ENCODE measurements at regions not wholly inside any gene's neighbourhood (a gene's known extent, or its start where the extent isn't known, plus 50 kb on each side); places are given as distances from the start of the nearest gene placed in this dataset.

GRCh38 chr13:74084375-74084935, 49.7 kb downstream of the KLF12 start:
- DNase-seq, result peak in 1 of 51 donors; percentile 11

DNA sequence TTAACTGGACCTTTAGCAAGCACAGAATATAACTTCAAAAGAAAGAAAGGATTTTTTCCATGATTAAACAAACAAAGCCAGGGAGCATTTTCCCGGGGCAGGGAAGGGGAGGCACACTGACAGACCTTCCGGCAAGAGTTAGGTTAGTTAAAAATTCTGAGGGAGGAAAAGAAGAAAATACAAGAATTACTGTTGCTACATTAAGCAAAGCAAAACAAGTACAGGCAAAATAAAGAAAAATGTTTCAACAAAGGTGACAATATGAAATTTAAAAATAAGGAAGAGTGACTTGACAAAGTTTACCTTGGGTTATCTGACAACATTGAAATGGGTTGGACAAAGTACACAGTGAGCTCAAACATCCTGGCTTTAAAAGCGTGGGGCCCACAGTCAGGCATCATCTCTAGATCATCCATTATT, 51.5 kb downstream of the KLF12 start:
- no peak for DNase-seq

DNA sequence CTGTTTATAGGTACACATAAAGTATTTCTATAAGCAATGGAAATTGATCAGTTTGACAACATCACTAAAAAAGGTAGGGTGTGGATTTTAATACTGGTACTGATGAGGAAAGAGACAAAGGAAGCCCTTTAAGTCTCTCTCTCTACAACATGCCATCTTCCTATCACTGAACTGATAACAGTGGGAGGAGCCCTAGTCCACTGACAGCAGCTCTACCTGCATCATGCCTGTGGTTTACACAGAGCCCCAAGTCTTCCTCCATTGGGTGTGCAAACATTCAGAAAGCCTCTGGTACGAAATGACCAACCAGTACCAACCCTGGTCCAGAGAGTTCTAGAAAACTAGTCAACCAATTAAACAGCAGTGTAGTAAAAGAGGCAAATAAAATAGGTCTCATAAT, 53.4 kb downstream of the KLF12 start:
- DNase-seq, result no peak

DNA sequence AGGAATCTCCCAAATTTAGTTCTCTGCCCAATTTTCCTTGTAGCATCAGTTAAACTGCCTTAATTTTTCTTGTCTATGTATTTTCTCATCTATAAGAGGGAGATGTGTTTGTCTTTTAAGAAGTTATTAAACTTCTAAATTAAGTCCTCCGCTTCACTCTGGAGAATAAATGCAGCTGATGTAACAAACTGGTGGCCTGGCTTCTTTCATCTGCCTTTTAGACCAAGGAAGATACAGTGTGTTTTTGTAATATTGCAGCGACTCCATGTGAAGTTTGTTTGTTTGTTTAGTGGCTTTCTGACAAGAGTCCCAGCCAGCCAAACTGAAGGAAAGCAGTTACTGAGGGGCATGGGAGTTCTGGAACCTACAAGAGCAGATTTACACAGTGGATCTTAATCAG, 56.4 kb downstream of the KLF12 start:
- no peak for DNase-seq

- DNase-seq, result no peak
Measured at GRCh38 chr13:74077375-74077774, 56.8 kb downstream of the KLF12 start.

DNA sequence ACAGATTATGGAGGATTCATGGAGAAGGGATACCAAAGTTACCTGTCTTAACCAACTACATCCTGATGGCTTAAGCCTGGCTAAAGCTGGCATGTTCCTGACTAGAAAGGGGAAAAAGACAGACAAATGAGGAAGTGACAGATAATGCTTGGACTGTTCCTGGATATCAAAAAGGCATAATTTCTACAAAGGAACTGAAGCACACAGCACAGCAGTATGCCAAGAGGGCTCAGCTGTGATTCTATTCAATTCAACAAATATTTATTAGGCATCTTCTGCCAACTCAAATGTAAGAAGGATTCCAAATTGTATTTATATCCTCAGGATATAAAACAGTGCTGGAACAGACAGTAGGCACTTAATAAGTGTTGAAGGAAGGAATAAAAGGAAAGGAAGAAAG, 59.5 kb downstream of the KLF12 start:
- DNase-seq, result no peak

- DNase-seq, result no peak
Measured at GRCh38 chr13:74073274-74073673, 60.9 kb downstream of the KLF12 start.

GRCh38 chr13:74070513-74070912, 63.7 kb downstream of the KLF12 start:
- no peak for DNase-seq

DNA sequence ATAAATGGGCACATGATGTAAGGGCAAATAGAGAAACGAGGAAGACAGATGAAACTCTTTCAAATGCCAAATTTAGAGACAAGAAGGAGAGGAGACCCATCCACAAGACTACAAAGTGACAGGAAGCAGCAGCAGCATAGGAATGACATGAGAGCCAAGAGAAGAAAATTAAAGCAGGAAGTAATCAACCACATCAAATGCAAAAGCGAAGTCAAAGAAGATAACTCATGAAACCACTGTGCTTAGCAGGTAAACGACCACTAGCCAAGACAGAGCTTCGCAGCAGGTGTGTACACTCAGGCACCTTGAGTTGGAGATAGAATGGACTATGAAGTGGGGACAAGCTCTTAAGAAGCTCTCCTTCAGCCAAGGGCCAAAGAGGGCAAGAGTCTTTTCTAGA, 64.1 kb downstream of the KLF12 start:
- DNase-seq, result no peak

DNA sequence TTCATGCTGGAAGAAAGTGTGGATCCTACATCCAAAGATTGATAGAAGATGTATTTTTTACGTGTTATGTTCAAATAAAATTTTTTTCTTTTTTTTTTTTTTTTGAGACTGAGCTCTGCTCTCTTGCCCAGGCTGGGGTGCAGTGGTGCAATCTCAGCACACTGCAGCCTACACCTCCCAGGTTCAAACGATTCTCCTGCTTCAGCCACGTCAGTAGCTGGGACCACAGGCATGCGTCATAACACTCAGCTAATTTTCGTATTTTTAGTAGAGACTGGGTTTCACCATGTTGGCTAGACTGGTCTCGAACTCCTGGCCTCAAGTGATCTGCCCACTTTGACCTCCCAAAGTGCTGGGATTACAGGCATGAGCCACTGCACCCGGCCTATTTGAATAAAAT, 65.7 kb downstream of the KLF12 start:
- no peak for DNase-seq

- DNase-seq, result no peak
Measured at GRCh38 chr13:74067818-74068217, 66.4 kb downstream of the KLF12 start.

DNA sequence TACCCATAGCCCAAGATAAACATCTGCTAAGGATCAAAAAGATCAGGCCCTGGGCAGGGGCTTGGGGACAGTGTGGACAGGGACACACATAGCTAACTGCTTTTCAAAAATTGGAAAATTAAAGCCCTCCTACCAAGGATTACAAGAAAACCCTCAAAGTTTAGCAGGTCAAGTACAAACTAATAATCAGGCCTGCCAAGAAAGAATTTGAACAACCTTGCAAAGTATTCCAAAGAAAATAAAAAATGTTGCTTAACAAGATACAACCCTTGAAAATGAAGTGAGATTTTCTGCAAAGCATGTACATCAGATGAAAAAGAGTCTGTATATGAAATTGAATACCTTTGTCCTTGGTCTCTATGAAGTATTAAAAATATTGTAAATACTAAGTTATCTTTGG, 67.3 kb downstream of the KLF12 start:
- DNase-seq, result no peak

GRCh38 chr13:74064805-74065312, 69.3 kb downstream of the KLF12 start:
- no peak for DNase-seq

DNA sequence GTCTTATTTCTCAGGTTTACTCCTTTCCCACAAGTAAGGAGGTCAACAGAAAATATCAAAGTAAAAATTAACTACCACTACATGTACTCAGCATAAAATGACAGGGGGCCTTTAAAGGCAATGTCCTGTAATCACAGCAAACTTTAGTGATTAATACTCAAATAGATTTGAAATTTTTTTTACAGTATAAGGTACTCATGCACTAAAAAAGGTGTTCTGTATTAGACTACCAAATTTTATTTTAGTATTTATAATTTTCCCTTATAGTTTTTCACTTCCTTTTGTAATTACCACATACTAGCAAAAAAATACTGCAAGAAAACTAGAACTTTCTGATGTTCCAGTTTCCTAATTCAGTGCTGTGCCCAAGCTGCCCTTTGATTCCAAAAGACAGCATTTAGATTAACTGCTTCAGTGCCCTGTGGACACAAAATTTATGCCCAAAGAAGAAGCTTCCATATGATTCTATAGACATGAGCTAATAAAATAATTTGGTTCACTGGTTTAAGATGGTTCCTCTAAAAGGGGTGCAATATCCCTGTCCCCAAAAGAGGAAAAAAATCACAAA, 70.6 kb downstream of the KLF12 start:
- DNase-seq, result no peak

GRCh38 chr13:74062933-74063332, 71.3 kb downstream of the KLF12 start:
- peak in 17 of 51 donors; percentile 4 to 66 (median 21) for DNase-seq

DNA sequence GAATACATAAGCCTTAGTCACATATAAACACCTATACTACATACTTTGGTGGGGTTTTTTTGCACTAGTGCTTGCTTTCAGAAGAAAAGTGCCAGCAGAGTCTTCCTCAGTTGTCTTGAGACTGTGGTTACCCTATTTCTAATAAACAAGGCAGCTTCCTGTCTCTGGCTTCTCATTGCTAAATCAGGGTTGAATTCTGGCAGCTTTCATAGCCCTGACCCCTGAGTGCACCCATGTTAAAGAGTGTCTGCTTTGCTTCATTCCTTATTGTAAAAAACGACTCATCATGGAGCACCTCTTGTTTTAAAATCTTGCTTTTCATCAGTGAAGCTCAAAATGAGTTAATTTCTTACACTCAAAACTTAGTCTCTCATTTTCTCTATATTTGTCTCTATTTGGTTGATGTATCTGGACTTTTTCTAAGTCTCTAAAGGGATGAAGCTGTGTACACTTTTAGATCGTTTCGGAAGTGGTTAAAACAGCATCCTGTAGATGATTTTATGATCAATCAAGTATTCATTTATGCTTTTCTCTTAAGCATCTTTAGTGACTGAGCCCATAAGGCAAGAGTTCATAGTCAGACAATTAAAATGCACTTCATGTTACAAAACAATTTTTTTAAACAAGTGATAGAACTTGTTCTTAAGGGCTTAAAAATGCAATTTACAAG, 72.1 kb downstream of the KLF12 start:
- peak in 1 of 51 donors; percentile 6 for DNase-seq

DNA sequence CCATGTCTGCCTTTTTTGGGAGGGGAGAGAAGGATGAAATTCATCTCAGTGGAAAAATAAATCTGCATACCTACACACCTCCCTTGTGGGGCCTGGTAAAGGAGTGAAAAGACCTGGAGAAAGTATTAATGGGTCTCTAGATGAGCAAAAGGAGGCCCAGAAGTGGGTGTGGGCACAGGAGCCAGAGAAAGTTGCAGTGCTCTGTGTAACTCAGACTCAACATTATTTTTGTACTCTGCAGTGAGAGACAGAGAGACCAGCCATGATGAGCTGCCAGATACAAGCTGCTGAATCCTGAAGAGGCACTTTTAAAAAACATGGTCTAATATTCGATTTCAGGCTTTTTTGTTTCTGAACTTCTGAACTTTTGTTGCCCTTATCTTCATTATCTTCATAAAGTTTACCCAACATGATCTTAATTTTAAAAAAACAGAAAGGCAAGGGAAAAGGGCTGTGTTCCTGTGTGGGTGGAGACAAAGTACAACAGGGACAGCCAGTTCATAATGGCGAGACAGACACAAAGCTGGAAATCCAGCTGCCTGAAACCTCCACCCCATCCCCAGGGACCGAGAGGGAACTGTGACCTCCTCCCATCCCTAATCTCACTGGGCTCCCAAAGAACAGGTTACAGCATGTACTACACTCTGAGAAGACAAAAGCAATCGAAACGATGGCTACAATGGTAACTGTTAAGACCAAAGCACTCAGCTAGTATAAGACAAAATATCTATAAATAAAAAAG, 77.2 kb downstream of the KLF12 start:
- DNase-seq, result no peak

- DNase-seq, result no peak
Measured at GRCh38 chr13:74052402-74052928, 81.7 kb downstream of the KLF12 start.

DNA sequence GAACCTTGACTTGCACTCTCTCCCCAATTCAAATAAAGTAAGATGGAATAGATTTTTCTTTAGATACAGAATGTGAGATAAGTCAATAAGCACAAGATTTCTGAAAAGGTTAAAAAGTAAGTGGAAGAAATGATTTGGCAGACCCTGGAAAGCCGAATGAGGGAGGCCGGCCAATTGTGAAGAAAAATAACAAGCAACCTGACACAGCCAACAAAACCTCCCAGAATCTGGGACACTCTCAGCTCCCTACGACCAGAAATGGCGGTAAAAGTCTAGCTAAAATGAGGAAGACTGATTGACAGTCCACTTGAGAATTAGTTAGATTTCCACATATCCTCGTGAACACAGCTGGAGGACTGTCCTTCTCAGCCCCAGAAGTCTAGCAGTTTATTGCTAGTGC, 85.4 kb downstream of the KLF12 start:
- DNase-seq, result no peak

DNA sequence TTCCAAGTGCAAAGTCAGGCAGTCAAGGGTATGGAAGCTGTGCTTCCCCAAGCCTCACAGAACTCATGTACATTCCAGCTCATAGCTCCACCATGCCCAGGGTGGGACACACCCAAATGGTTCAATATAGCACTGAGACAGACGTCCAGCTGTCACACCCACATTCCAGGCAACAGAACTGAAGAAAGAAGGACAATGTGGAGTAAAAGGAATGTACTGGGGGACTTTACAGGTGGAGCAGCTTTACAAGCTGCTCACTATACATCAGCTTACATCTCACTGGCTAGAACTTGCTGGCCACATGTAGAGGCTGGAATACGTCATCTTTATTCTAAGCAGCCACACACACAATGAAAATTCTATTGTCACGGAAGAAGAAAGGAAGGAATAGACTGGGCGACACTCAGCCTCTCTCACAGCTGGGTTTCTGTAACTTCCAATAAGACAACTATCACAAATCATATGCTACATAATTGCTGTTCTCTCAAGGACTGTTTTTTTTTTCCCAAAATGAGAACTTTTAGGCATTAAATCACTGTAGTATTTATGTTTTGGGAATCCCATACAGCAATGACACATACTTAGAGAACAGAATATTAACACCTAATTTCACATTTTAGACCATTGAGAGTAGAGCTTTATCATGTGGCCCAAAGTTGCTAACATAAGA, 86.1 kb downstream of the KLF12 start:
- no peak for DNase-seq

DNA sequence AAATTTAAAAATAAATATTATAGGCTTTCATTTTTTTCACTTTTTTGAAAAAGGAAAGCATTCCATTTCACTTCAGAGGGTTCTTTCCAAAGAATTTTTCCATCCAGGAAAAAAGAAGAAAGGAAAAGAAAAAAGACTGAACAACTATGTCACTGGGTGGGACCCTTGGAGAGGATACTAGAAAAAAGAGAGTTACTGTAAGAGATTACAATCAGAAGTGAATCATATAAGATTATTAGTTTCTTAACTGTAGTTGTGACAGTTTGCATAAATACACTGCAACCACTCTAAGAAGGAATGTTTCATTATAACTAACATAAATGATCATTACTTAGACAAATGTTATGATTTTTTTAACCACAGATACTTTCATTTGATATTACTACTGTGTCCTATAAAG, 87.8 kb downstream of the KLF12 start:
- DNase-seq, result no peak

GRCh38 chr13:74045583-74045982, 88.6 kb downstream of the KLF12 start:
- DNase-seq, result no peak
